Loucy (cell line): ENCODE measurements at regions not wholly inside any gene's neighbourhood (a gene's known extent, or its start where the extent isn't known, plus 50 kb on each side); places are given as distances from the start of the nearest gene placed in this dataset.

ENCODE experiments used
- EZH2phosphoT487 ChIP-seq: fragments of 200-600 bp; IDR thresholded peaks from 2 replicates; pipeline ENCODE4 v1.6.1; 2018; ENCODE audit warnings: antibody characterized with exemption, mild to moderate bottlenecking, moderate library complexity, borderline replicate concordance
- TF ChIP-seq, protein P1 (sequence below): fragments of 200-600 bp; sonication (generic); conservative IDR thresholded peaks from 2 replicates; pipeline ENCODE4 v1.5.1; 2014; ENCODE audit warnings: mild to moderate bottlenecking, antibody characterized with exemption, low read length

DNA sequence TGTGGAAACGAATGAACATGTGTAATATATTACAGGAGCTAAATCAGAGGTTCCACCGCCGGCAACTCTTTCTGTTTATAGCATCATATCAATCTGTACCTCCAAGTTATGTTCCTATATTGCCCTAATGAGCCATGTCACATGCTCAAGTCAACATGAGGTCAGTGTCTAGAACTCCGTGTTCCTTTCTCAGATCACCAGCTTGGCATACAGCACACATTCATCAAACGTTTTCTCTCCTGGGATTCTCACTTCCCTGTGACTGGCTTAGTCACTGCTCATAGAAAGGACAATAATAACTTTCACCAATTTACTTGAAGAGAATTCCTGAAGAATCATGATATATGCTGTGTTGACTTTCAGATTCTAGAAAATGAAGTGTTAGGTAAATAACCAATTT is 532.0 kb upstream of the SPANXN1 start:
- TF ChIP-seq, protein P1, sequence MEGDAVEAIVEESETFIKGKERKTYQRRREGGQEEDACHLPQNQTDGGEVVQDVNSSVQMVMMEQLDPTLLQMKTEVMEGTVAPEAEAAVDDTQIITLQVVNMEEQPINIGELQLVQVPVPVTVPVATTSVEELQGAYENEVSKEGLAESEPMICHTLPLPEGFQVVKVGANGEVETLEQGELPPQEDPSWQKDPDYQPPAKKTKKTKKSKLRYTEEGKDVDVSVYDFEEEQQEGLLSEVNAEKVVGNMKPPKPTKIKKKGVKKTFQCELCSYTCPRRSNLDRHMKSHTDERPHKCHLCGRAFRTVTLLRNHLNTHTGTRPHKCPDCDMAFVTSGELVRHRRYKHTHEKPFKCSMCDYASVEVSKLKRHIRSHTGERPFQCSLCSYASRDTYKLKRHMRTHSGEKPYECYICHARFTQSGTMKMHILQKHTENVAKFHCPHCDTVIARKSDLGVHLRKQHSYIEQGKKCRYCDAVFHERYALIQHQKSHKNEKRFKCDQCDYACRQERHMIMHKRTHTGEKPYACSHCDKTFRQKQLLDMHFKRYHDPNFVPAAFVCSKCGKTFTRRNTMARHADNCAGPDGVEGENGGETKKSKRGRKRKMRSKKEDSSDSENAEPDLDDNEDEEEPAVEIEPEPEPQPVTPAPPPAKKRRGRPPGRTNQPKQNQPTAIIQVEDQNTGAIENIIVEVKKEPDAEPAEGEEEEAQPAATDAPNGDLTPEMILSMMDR: no peak
- no peak for TF ChIP-seq EZH2phosphoT487
